ENCODE measurements at regions not wholly inside any gene's neighbourhood (a gene's known extent, or its start where the extent isn't known, plus 50 kb on each side); places are given as distances from the start of the nearest gene placed in this dataset.
"Not testable (repeated sequence)": the region's sequence is repeated elsewhere in the genome, so short reads cannot be mapped to it uniquely, and the experiment has no call there.

DNA sequence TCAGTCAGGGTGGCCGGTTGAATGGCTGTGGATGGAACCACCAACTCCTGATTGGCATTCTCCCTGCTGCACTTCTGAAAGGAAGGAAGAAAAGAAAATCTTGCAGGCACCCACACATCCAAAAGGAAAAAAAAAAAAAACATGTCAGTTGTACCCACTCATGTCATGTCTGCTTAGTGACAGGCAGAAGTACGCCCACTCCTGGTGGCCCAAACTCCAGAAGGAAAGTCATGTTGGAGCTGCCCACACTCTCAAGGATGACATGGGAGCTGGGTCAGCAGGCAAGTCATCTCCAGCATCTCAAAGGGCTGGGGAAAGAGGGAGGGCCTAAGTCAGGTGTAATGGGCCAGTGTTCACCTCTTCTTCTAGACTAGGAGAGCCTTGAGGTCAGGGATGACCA lies 1079.1 kb downstream of the BCL11B start:
- DNase-seq (no peak), ATAC-seq (ENCODE audit: poor library complexity) (no peak)
- intact Hi-C loops (cut with DNase I): no loop called here

DNA sequence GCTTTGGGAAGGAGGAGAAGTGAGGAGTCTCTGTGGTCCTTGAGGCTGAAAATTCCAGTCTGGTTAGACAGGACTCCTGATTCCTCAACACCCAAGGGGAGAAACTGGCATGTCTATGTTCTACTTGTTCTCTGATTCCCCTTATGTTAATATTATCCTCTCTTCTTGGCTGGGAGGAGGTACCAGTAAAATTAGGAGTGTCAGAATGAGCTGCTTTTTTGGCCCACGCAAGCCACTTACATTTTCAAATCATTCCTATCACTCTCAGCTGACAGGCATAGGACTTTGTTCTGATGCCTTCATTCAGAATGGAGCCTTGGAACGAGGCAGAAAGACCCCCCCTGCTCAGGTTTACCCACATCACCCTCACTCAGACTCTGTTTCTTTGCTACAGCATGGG lies 1077.2 kb downstream of the BCL11B start:
- intact Hi-C loops (cut with DNase I): no loop called here
- ATAC-seq (ENCODE audit: poor library complexity) (no peak), DNase-seq (no peak)

DNA sequence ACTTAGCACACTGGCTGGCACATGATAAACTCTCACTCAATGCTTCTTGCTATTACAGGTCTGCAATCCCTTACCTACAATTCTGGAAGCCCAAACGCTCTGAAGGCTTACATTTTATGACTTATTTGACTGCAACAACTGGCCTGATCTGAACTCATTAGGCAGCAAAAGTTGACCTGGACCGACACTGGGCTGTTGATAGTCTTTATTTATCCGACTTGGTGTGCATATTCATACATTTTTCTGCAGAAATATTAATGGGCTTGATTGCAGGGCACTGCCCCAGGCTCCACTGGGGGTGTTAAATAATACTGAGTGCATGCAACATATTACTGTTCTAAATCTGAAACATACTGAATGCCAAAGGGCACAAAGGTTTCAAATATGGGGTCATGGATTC lies 1076.7 kb downstream of the BCL11B start:
- DNase-seq (no peak), ATAC-seq (ENCODE audit: poor library complexity) (no peak)
- intact Hi-C loops (cut with DNase I): no loop called here

DNA sequence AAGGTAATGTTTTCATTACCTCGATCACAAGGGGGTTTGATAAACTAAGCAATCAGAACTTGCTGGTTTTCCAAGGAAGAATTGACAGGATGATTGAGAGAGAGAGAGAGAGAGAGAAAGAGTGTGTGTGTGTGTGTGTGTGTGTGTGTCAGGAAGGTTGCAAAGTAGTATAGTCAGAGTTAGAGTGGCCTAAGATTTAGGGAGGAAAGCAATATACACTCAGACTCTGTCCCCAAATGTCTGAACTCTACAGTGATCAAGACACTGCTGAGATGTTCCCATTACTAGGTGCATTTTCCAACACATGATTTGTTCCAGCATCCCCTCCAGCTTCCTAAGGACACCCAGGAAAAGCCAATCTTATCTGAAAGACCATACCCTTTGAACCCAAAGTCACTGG lies 1074.1 kb downstream of the BCL11B start:
- ATAC-seq (ENCODE audit: poor library complexity) (no peak), DNase-seq (no peak)
- intact Hi-C loops (cut with DNase I): no loop called here

GRCh38 chr14:98198385-98198784 lies 1073.6 kb downstream of the BCL11B start:
- intact Hi-C loops (cut with DNase I): no loop called here
- ATAC-seq (ENCODE audit: poor library complexity): no peak
- DNase-seq: no peak

DNA sequence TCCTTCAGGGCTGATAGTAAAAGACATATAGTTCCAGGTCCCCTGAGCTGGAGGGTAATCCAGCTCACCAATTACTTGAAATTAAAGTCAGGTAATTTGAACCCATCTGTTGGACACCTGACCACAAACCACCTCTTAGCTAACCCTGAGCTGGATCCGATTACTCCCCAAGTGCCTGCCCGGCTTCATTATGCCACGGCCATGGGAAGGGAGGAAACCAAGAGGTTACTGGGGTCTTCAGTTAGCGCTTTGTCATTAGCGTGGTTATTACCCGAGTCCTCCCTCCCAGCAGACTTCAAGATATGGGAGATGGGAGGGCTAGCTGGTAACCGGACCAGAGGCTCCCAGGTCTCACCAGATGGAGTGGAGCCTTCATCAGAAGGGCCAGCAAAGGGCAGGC lies 1071.4 kb downstream of the BCL11B start:
- ATAC-seq (ENCODE audit: poor library complexity) (no peak), DNase-seq (no peak)
- intact Hi-C loops (cut with DNase I): no loop called here

- intact Hi-C loops (cut with DNase I): no loop called here
- ATAC-seq (ENCODE audit: poor library complexity): no peak
- no peak for DNase-seq
These were observed 1068.6 kb downstream of the BCL11B start for GRCh38 chr14:98203421-98203820.

- ATAC-seq (ENCODE audit: poor library complexity) (no peak), DNase-seq (no peak)
- intact Hi-C loops (cut with DNase I): no loop called here
These were observed 1067.9 kb downstream of the BCL11B start for GRCh38 chr14:98204139-98204538.

DNA sequence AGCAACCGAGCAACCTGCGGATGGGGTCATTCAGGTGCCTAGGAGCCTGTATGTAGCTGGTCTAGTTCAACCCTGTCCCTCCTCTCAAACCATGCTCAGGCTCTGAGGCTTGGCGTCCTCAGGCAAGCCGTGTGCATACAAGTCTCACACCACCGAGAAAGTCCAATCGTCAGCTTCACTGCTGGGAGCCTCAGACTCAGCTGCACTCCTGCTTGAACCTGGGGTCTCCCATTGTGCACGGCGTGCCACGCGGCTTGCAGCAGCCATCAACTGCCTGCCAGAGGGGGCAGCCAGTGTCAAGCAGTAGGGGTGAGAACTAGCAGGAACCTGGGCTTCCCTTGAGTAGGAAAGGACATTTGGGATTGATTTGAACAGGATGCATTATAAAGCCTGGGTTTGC lies 1064.6 kb downstream of the BCL11B start:
- intact Hi-C loops (cut with DNase I): no loop called here
- no peak for DNase-seq
- no peak for ATAC-seq (ENCODE audit: poor library complexity)

DNA sequence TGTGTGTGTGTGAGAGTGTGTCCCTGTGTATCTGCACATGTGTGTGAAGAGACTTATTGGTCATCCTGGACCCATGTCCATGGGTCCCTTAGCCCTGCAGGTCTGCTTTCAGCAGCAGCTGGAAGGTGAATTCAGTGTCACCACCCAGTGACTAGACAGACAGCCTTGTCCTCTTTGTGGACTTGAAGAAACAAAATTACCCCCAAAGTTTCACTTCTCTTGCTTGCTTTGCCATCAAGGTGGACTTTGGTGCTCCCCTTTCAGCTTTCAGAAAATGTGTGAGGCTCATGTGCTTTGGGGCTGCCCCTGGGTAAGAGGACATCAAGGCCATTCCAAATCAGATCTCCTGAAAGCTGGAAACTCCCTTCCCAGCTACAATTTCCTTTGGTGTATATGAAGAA lies 1063.8 kb downstream of the BCL11B start:
- intact Hi-C loops (cut with DNase I): no loop called here
- ATAC-seq (ENCODE audit: poor library complexity) (no peak), DNase-seq (no peak)

GRCh38 chr14:98208943-98209342 lies 1063.1 kb downstream of the BCL11B start:
- no peak for ATAC-seq (ENCODE audit: poor library complexity)
- intact Hi-C loops (cut with DNase I): no loop called here
- DNase-seq: no peak

DNA sequence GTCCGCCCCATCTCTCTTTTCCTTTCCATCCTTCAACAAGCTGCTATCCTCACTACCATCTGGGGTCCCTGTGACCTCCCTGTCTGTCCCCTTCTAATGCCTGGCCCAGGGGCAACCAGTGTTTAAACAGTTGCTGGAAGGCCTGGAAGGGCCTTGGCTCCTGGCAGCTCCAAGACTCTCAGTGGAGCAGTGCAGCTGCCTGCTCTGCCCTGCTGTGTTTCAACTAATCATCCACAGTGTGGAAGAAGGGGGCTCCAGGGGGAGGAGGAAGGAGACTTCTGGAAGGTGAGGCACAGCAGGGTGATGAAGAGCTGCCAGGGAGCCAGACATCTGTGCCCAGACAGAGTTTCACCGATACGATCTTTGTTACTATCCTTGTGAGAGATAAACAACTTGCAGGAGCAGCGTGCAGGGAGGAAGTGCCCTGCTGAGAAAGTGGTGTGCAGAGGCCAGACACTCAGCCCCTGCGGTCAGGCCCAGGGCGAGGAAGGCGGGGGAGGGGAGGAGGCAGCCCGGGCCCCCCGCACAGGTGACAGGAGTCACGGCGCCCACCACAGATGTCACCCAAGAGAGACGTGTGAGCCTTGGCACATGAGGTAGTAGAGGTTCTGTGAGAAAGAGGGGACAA lies 1061.8 kb downstream of the BCL11B start:
- ATAC-seq (ENCODE audit: poor library complexity): no peak
- intact Hi-C loops (cut with DNase I): no loop called here
- no peak for DNase-seq

DNA sequence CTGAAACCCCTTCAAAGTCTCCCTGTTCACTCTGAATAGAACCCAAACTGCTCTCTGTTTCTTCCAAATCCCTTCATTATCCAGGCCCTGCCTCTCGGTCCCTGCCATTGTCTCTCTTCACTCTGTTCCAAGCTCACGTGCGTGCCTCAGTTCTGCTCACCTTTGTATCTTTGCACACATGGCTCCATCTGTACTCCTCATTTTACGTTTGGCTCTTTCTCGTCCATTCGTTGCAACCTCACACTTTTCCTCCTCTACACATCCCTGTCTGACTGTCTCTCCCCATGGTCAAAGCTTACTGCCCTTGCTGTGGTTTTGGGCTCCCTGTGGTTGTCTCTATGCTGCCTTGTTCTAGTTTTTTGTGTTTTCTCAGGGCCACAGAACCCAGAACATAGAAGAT lies 1054.5 kb downstream of the BCL11B start:
- ATAC-seq (ENCODE audit: poor library complexity): no peak
- intact Hi-C loops (cut with DNase I): no loop called here
- no peak for DNase-seq

DNA sequence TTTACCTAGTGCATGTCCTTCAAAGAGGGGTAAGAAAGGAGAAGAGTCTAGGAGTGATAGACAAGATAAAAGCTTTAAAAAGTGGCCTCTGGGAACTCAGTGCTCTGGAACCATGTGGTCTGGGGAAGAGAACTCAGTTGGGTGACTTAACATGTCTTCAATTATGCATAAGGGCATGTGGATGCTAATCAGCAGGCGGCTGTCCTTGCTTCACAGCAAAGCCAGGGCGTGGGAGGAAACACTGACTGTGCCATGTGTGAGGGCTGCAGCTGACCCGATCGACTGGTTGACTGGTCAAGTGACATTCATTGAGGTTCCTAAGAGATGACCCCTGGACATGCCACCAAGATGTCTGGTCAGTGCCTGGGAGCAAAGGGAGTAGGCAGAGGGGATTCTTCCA lies 1053.8 kb downstream of the BCL11B start:
- DNase-seq: no peak
- ATAC-seq (ENCODE audit: poor library complexity): no peak
- intact Hi-C loops (cut with DNase I): no loop called here

- ATAC-seq (ENCODE audit: poor library complexity) (no peak), DNase-seq (no peak)
- intact Hi-C loops (cut with DNase I): no loop called here
These were observed 1052.4 kb downstream of the BCL11B start for GRCh38 chr14:98219638-98220037.

DNA sequence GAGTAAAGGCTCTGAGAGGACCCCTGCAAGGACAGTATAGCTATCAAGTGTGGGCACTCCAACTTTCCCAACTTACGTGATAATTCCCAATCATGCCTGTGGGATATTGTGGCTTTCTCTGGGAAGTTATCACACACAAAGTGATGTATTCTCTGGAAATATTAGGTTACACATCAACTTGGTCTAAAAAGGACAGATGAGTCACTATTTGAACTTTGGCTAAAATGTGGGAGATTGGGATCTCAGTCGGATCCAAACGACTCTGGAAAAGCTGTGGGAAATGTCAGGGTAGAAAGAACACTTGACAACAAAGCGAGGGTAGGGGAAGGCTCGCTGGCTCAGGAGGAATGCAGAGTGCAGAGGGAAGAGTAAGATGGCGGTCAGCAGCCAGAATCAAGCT lies 1048.9 kb downstream of the BCL11B start:
- DNase-seq (no peak), ATAC-seq (ENCODE audit: poor library complexity) (no peak)
- intact Hi-C loops (cut with DNase I): no loop called here

- intact Hi-C loops (cut with DNase I); DNase-seq; ATAC-seq (ENCODE audit: poor library complexity): not testable (repeated sequence)
These were observed 1048.3 kb downstream of the BCL11B start for GRCh38 chr14:98223710-98224109.

GRCh38 chr14:98226411-98226810 lies 1045.6 kb downstream of the BCL11B start:
- DNase-seq: no peak
- intact Hi-C loops (cut with DNase I): no loop called here
- ATAC-seq (ENCODE audit: poor library complexity): no peak

DNA sequence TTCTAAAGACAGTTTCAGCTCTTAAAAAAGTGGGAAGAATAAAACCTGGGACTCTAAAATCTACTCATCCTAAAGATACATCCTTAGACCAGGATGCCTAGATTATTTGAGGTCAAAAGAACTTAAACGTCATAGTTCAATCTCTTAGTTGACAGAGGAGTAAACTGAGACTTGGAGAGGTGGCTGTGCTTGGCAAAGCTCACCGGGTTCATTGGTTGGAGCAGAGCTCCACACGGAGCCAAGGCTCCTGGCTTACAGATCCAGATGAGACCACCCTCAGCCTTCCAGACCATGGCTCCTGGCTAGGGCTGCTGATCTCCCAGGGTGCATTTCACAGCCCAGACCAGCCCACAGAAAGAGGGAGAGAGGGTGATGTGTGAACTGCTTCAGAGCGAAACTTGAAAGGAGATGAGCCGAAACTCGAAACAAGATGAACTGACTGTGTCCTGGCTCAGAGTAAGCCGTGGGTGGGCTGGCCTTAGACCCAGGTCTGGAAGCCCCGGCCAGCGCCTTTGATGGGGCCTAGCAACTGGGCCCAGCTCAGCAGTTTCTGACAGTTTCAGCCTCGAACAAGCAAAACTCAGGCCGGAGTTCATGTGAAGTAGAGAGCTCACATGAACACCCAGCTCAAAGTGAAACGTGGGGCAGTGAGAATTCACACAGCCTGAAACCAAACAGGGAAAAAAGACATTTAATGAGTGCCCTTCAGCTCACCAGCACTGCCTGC lies 1044.8 kb downstream of the BCL11B start:
- ATAC-seq (ENCODE audit: poor library complexity): no peak
- no peak for DNase-seq
- intact Hi-C loops (cut with DNase I): no loop called here

DNA sequence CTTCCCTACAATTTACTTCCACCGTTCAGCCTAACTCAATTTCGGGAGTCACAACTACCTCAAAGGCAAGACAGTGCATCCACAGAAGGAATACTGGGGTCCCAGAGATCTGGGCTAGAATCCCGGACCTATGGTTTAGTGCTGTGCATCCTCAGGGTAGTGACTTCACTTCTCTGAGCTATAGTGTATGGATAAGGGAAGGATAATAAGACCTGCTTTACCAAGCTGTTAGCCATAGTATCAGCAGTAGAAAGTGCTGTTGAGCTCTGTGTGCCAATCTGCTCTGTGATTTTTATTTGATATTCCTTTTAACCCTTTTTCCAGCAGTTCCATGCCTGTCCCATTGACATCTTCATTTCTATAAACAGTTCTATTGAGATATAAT lies 1044.3 kb downstream of the BCL11B start:
- no peak for ATAC-seq (ENCODE audit: poor library complexity)
- no peak for DNase-seq
- intact Hi-C loops (cut with DNase I): no loop called here
